ENCODE measurements at regions not wholly inside any gene's neighbourhood (a gene's known extent, or its start where the extent isn't known, plus 50 kb on each side); places are given as distances from the start of the nearest gene placed in this dataset.
"Not testable (repeated sequence)": the region's sequence is repeated elsewhere in the genome, so short reads cannot be mapped to it uniquely, and the experiment has no call there.

DNA sequence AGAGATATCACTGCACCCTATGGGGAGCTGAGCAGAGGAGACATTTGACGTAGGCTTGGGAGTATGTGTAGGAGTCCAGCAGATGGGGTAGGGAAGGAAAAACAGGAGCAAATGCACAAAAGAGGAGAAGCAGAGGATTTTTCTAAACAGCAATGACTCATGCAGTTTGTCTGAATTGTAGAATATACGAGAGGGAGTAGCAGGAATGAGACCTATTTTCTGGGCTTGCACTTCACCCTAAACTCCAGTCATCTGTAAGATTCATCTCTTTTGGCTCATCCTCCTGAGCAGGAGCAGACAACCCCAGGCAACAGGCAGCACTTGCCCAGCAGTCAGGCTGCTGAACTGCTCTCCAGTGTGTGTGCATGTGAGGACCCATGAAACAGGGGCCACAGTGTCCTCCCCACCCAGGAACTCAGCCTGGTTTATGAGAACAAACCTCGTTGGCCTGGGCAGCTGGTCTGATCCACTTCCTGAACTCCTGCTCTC, 100.2 kb upstream of the CDC42EP3 start:
- no peak for ATAC-seq
- Mint-ChIP-seq H3K4me1 (no peaks in the 10 kb centered on the region), H3K36me3 (no peaks in the 10 kb centered on the region), H3K9me3 (no peaks in the 10 kb centered on the region), H3K27ac (no peak overlapping the region), H3K4me3 (no peak overlapping the region)
- no peak for DNase-seq (ENCODE audit: low spot score in 2 of 2)

DNA sequence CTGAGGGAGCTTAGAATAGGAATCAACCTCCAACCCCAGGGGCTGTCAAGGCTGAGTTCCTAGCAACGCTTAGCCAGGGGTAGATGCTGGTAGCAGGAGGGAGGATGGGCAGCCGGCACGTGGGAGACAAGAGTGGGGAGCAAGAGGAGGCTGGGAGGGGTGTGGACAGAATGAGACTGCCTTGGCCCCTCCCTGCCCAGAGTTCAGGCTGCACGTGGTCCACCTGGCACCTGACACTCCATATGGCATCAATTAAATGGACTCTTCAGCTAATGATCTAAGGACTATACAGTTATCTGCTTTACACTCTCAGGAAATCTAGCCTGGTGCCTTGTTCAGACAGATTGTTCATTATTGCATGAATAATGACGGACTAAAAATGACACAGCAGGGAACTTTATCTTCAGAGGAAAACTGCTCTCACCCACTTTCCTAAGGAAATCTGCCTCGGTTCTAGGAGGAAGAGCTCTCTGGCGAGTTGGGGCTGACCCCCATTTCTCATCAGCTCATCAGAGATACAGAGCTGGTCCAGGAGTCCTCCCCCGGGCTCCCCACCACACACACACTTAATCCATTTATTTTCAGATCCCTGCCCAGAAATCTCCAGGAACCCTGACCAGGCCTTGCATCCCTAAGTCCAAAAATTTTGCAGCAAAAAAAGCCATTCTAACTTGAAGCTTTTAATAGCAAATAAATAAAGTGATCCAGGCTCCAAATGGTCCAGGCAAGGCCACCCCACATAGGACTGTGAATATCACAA, 102.1 kb upstream of the CDC42EP3 start:
- H3K27ac Mint-ChIP-seq = no peak overlapping the region
- no peak for ATAC-seq
- no peaks in the 10 kb centered on the region for H3K4me1 Mint-ChIP-seq
- H3K36me3 Mint-ChIP-seq = no peaks in the 10 kb centered on the region
- no peak overlapping the region for H3K4me3 Mint-ChIP-seq
- no peak for DNase-seq (ENCODE audit: low spot score in 2 of 2)
- no peaks in the 10 kb centered on the region for H3K9me3 Mint-ChIP-seq

GRCh38 chr2:37774171-37774944, 102.9 kb upstream of the CDC42EP3 start:
- not testable (repeated sequence) for H3K27ac Mint-ChIP-seq; ATAC-seq; H3K9me3 Mint-ChIP-seq; H3K4me1 Mint-ChIP-seq; DNase-seq (ENCODE audit: low spot score in 2 of 2); H3K4me3 Mint-ChIP-seq; H3K36me3 Mint-ChIP-seq

- Mint-ChIP-seq H3K4me3 (no peak overlapping the region), H3K4me1 (no peaks in the 10 kb centered on the region), H3K27ac (no peak overlapping the region), H3K9me3 (no peaks in the 10 kb centered on the region), H3K36me3 (no peaks in the 10 kb centered on the region)
- DNase-seq (ENCODE audit: low spot score in 2 of 2) = no peak
- no peak for ATAC-seq
These were observed 103.8 kb upstream of the CDC42EP3 start for GRCh38 chr2:37774976-37775907.

DNA sequence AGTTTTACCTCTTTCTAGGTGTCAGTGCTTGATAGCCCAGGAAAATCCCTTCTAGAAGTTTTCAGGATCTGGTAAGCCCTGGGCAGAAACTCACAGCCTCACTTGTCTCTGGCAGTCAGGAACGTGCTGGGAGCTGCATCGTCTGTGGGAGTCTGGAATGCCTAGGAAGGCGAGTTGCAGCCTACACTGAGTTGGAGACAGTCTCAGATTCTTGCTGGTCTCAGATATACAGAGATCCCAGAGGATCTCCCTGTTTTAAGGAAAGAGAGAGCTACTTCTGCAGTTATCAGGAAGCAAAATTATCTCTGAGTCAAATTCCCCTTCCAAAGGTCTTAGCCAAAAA, 104.4 kb upstream of the CDC42EP3 start:
- no peak for DNase-seq (ENCODE audit: low spot score in 2 of 2)
- H3K36me3 Mint-ChIP-seq = no peaks in the 10 kb centered on the region
- no peak for ATAC-seq
- no peaks in the 10 kb centered on the region for H3K4me1 Mint-ChIP-seq
- no peak overlapping the region for H3K27ac Mint-ChIP-seq
- no peak overlapping the region for H3K4me3 Mint-ChIP-seq
- H3K9me3 Mint-ChIP-seq = no peaks in the 10 kb centered on the region

DNA sequence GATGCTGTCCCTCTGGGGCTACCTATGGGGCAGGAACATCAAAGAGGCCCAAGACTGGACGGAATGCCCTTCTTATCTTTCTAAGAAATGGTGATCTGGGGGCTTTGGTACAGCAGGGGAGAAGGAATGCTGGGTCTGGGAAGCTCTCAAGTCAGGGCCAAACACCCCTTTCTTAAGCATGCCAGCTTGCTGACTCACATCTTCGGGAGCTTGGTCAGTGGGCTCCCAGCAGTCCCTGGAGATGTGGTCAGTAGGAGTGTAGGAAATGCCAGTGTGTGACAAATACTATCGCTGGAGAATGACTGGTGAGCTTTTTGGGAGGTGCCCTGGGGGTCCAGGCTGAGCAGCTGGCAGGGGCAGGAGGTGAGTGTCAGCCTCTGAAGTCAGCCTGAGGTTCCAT, 105.0 kb upstream of the CDC42EP3 start:
- H3K27ac Mint-ChIP-seq = no peak overlapping the region
- H3K9me3 Mint-ChIP-seq = no peaks in the 10 kb centered on the region
- H3K4me1 Mint-ChIP-seq = no peaks in the 10 kb centered on the region
- H3K4me3 Mint-ChIP-seq = no peak overlapping the region
- ATAC-seq (no peak), DNase-seq (ENCODE audit: low spot score in 2 of 2) (no peak)
- H3K36me3 Mint-ChIP-seq = no peaks in the 10 kb centered on the region

GRCh38 chr2:37779139-37779538, 107.7 kb upstream of the CDC42EP3 start:
- Mint-ChIP-seq H3K9me3 (no peaks in the 10 kb centered on the region), H3K4me1 (no peaks in the 10 kb centered on the region), H3K27ac (no peak overlapping the region), H3K36me3 (no peaks in the 10 kb centered on the region), H3K4me3 (no peak overlapping the region)
- DNase-seq (ENCODE audit: low spot score in 2 of 2) = no peak
- no peak for ATAC-seq

- ATAC-seq = no peak
- DNase-seq (ENCODE audit: low spot score in 2 of 2) = no peak
- no peaks in the 10 kb centered on the region for H3K4me1 Mint-ChIP-seq
- H3K36me3 Mint-ChIP-seq = no peaks in the 10 kb centered on the region
- H3K4me3 Mint-ChIP-seq = no peak overlapping the region
- H3K9me3 Mint-ChIP-seq = no peaks in the 10 kb centered on the region
- H3K27ac Mint-ChIP-seq = no peak overlapping the region
These were observed 108.4 kb upstream of the CDC42EP3 start for GRCh38 chr2:37779611-37780386.

DNA sequence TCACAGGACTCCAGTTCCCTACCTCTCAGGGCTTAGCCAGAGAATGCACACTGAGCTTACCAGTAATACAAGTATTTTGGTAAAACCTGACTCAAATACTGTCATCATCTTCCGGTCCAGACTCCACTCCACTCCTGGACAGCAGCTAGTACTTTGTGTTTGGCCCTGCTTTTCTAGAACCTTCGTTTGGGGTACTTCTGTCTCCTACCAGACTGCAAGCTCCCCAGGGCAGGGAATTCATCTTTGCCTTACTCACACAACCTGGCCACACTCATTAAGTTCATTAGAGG, 108.9 kb upstream of the CDC42EP3 start:
- DNase-seq (ENCODE audit: low spot score in 2 of 2) (no peak), ATAC-seq (no peak)
- H3K4me3 Mint-ChIP-seq = no peak overlapping the region
- no peaks in the 10 kb centered on the region for H3K36me3 Mint-ChIP-seq
- no peak overlapping the region for H3K27ac Mint-ChIP-seq
- H3K4me1 Mint-ChIP-seq = no peaks in the 10 kb centered on the region
- no peaks in the 10 kb centered on the region for H3K9me3 Mint-ChIP-seq

DNA sequence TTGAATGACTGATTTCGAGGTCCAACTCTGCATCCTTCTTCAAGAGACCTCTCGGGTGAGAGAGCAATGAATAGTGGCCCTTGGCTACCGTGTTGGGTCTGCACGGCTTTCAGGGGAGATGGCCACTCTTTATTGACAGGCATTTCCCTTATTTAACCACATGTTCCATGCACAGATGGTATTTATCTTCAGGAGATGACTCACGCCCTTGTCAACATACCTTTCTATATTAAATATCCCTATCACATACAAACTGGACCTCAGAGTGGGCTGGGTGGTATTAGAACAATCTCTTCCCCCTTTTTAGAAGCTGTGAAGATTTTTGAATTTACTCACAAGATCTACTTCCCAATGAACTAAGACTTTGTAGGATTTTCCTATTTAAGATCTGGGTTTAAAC, 109.6 kb upstream of the CDC42EP3 start:
- Mint-ChIP-seq H3K4me1 (no peaks in the 10 kb centered on the region), H3K9me3 (no peaks in the 10 kb centered on the region), H3K4me3 (no peak overlapping the region), H3K27ac (no peak overlapping the region), H3K36me3 (no peaks in the 10 kb centered on the region)
- ATAC-seq = no peak
- no peak for DNase-seq (ENCODE audit: low spot score in 2 of 2)

- ATAC-seq = no peak
- Mint-ChIP-seq H3K4me3 (no peak overlapping the region), H3K36me3 (no peaks in the 10 kb centered on the region), H3K27ac (no peak overlapping the region), H3K4me1 (no peaks in the 10 kb centered on the region), H3K9me3 (peaks cover 2% of the 10 kb centered on the region)
- DNase-seq (ENCODE audit: low spot score in 2 of 2) = no peak
These were observed 110.8 kb upstream of the CDC42EP3 start for GRCh38 chr2:37782155-37782673.

- H3K27ac Mint-ChIP-seq = no peak overlapping the region
- H3K4me1 Mint-ChIP-seq = no peaks in the 10 kb centered on the region
- H3K36me3 Mint-ChIP-seq = no peaks in the 10 kb centered on the region
- no peak for DNase-seq (ENCODE audit: low spot score in 2 of 2)
- no peak for ATAC-seq
- peaks cover 6% of the 10 kb centered on the region for H3K9me3 Mint-ChIP-seq
- H3K4me3 Mint-ChIP-seq = no peak overlapping the region
These were observed 111.4 kb upstream of the CDC42EP3 start for GRCh38 chr2:37782721-37783371.

GRCh38 chr2:37783545-37783944, 112.1 kb upstream of the CDC42EP3 start:
- Mint-ChIP-seq H3K27ac (no peak overlapping the region), H3K4me1 (no peaks in the 10 kb centered on the region), H3K4me3 (no peak overlapping the region), H3K36me3 (no peaks in the 10 kb centered on the region), H3K9me3 (peaks cover 6% of the 10 kb centered on the region)
- ATAC-seq = no peak
- DNase-seq (ENCODE audit: low spot score in 2 of 2) = no peak

GRCh38 chr2:37784071-37784758, 112.8 kb upstream of the CDC42EP3 start:
- no peak overlapping the region for H3K27ac Mint-ChIP-seq
- peaks cover 11% of the 10 kb centered on the region for H3K9me3 Mint-ChIP-seq
- no peak for DNase-seq (ENCODE audit: low spot score in 2 of 2)
- H3K4me3 Mint-ChIP-seq = no peak overlapping the region
- ATAC-seq = no peak
- no peaks in the 10 kb centered on the region for H3K4me1 Mint-ChIP-seq
- no peaks in the 10 kb centered on the region for H3K36me3 Mint-ChIP-seq

All from stimulated activated effector memory CD8-positive, alpha-beta T cell treated with anti-CD3 and anti-CD28 coated beads, Interleukin-12 subunit alpha, Interleukin-12 subunit beta, amount 100 ng/mL, for 72 hours (primary cell).